ENCODE measurements at regions not wholly inside any gene's neighbourhood (a gene's known extent, or its start where the extent isn't known, plus 50 kb on each side); places are given as distances from the start of the nearest gene placed in this dataset.
"Not testable (repeated sequence)": the region's sequence is repeated elsewhere in the genome, so short reads cannot be mapped to it uniquely, and the experiment has no call there.

DNA sequence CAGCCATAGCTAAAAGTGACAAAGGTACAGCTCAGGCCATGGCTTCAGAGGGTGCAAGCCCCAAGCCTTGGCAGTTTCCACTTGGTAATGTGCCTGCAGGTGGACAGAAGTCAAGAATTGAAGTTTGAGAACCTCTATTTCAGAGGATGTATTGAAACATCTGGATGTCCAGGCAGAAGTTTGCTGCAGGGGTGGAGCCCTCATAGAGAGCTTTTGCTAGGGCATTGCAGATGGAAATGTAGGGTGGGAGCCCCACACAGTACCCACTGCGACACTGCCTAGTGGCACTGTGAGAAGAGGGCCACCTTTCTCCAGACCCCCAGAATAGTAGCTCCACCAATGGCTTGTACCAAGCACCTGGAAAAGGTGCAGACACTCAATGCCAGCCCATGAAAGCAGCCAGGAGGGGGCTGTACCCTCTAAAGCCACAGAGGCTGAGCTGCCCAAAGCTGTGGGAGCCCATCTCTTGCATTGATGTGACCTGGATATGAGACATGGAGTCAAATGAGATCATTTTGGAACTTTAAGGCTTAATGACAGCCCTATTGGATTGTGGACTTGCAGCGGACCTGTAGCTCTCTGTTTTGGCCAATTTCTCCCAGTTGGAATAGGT is 1299.4 kb upstream of the MAP3K7 start:
- TF ChIP-seq CTCF (conservative IDR thresholded peaks at IDR 0.05; ENCODE audit: low read depth, low read length) (no peak), EZH2 (IDR thresholded peaks at IDR 0.05; ENCODE audit: borderline replicate concordance, low read depth, low read length, poor library complexity, severe bottlenecking) (no peak)
- intact Hi-C loops (cut with micrococcal nuclease; ENCODE audit: unreplicated experiment): no loop called here
- Histone ChIP-seq H3K27me3 (replicated peaks; ENCODE audit: insufficient read depth, low read depth, low read length, poor library complexity) (no peaks in the 10 kb centered on the region), H3K4me3 (ENCODE audit: low read depth, low read length, poor library complexity, severe bottlenecking) (no peak overlapping the region), H3K36me3 (ENCODE audit: insufficient read depth, low read length, poor library complexity, severe bottlenecking) (no peaks in the 10 kb centered on the region), H3K4me1 (ENCODE audit: insufficient read depth, low read length, poor library complexity, severe bottlenecking) (no peaks in the 10 kb centered on the region), H3K27ac (ENCODE audit: low read depth, low read length, poor library complexity, severe bottlenecking) (no peak overlapping the region), H3K9me3 (ENCODE audit: low read depth, low read length, poor library complexity, severe bottlenecking) (peaks cover 17% of the 10 kb centered on the region)
- no peak for DNase-seq (ENCODE audit: low spot score)
- BruUV-seq (replicated peaks): no TSS peak
- CTCF ChIA-PET: interaction anchor here (0.5 kb wide), 1 partner anchor 11 kb away, joined by 3 read pairs; no protein-coding TSS in a partner anchor
- POLR2A ChIA-PET (ENCODE audit: low non-redundant PET): no interaction called here

DNA sequence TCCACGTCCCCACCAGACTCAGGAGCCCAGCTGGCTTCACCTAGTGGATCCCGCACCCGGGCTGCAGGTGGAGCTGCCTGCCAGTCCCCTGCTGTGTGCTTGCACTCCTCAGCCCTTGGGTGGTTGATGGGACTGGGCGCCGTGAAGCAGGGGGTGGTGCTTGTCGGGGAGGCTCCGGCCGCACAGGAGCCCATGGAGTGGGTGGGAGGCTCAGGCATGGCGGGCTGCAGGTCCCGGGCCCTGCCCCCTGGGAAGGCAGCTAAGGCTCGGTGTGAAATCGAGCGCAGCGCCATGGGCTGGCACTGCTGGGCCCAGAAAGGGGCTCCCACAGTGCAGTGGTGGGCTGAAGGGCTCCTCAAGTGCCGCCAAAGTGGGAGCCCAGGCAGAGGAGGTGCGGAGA is 1294.9 kb upstream of the MAP3K7 start:
- H3K9me3 ChIP-seq (ENCODE audit: low read depth, low read length, poor library complexity, severe bottlenecking): peaks cover 11% of the 10 kb centered on the region
- BruUV-seq (replicated peaks); POLR2A ChIA-PET (ENCODE audit: low non-redundant PET); H3K27ac ChIP-seq (ENCODE audit: low read depth, low read length, poor library complexity, severe bottlenecking); H3K27me3 ChIP-seq (replicated peaks; ENCODE audit: insufficient read depth, low read depth, low read length, poor library complexity); H3K4me3 ChIP-seq (ENCODE audit: low read depth, low read length, poor library complexity, severe bottlenecking); H3K36me3 ChIP-seq (ENCODE audit: insufficient read depth, low read length, poor library complexity, severe bottlenecking); DNase-seq (ENCODE audit: low spot score); intact Hi-C loops (cut with micrococcal nuclease; ENCODE audit: unreplicated experiment); CTCF ChIA-PET; H3K4me1 ChIP-seq (ENCODE audit: insufficient read depth, low read length, poor library complexity, severe bottlenecking): not testable (repeated sequence)

DNA sequence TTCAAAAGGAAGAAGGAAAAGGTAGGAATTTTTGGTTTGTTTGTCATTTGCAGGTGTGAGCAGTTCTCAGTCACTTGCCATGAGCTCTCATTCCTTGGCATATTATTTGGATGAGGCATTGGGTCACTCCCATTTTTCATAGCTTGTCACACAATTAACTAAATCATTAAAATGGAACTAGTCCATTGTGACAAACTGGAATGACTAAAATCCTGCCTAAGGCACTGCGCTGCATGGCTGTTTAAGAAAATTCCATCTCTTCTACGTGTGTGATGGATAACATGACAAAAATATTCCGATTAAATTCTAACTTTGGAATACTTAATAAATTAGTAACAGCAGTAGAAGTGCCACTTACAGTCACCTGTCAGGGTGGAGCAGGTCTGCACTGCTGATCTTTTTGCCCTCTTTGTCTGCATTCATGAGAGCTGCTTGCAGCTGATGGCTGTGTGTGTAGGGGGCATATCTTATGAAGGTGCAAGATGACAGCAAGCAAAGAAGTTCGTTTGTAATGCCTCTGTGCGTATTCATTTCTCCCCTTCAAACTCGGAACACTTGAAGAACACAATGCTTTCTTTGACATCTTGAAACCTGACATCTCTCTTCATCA is 1292.6 kb upstream of the MAP3K7 start:
- CTCF ChIA-PET: no interaction called here
- Histone ChIP-seq H3K4me1 (ENCODE audit: insufficient read depth, low read length, poor library complexity, severe bottlenecking) (no peaks in the 10 kb centered on the region), H3K27me3 (replicated peaks; ENCODE audit: insufficient read depth, low read depth, low read length, poor library complexity) (no peaks in the 10 kb centered on the region), H3K27ac (ENCODE audit: low read depth, low read length, poor library complexity, severe bottlenecking) (no peak overlapping the region), H3K4me3 (ENCODE audit: low read depth, low read length, poor library complexity, severe bottlenecking) (no peak overlapping the region), H3K9me3 (ENCODE audit: low read depth, low read length, poor library complexity, severe bottlenecking) (no peaks in the 10 kb centered on the region), H3K36me3 (ENCODE audit: insufficient read depth, low read length, poor library complexity, severe bottlenecking) (no peaks in the 10 kb centered on the region)
- POLR2A ChIA-PET (ENCODE audit: low non-redundant PET): no interaction called here
- DNase-seq (ENCODE audit: low spot score): no peak
- no peak for TF ChIP-seq CTCF (conservative IDR thresholded peaks at IDR 0.05; ENCODE audit: low read depth, low read length)
- no peak for TF ChIP-seq EZH2 (IDR thresholded peaks at IDR 0.05; ENCODE audit: borderline replicate concordance, low read depth, low read length, poor library complexity, severe bottlenecking)
- no TSS peak for BruUV-seq (replicated peaks)
- intact Hi-C loops (cut with micrococcal nuclease; ENCODE audit: unreplicated experiment): no loop called here

GRCh38 chr6:91877994-91878393 is 1291.1 kb upstream of the MAP3K7 start:
- Histone ChIP-seq H3K27ac (ENCODE audit: low read depth, low read length, poor library complexity, severe bottlenecking) (no peak overlapping the region), H3K9me3 (ENCODE audit: low read depth, low read length, poor library complexity, severe bottlenecking) (no peaks in the 10 kb centered on the region), H3K4me3 (ENCODE audit: low read depth, low read length, poor library complexity, severe bottlenecking) (no peak overlapping the region), H3K36me3 (ENCODE audit: insufficient read depth, low read length, poor library complexity, severe bottlenecking) (no peaks in the 10 kb centered on the region), H3K4me1 (ENCODE audit: insufficient read depth, low read length, poor library complexity, severe bottlenecking) (no peaks in the 10 kb centered on the region), H3K27me3 (replicated peaks; ENCODE audit: insufficient read depth, low read depth, low read length, poor library complexity) (no peaks in the 10 kb centered on the region)
- ChIA-PET CTCF (no interaction called here), POLR2A (ENCODE audit: low non-redundant PET) (no interaction called here)
- no peak for TF ChIP-seq CTCF (conservative IDR thresholded peaks at IDR 0.05; ENCODE audit: low read depth, low read length)
- no peak for TF ChIP-seq EZH2 (IDR thresholded peaks at IDR 0.05; ENCODE audit: borderline replicate concordance, low read depth, low read length, poor library complexity, severe bottlenecking)
- DNase-seq (ENCODE audit: low spot score): no peak
- no TSS peak for BruUV-seq (replicated peaks)
- intact Hi-C loops (cut with micrococcal nuclease; ENCODE audit: unreplicated experiment): no loop called here

Data from A673 (cell line).